H1 (cell line): ENCODE measurements at regions not wholly inside any gene's neighbourhood (a gene's known extent, or its start where the extent isn't known, plus 50 kb on each side); places are given as distances from the start of the nearest gene placed in this dataset.

Experiments used
- EZH2 ChIP-seq: fragments of 200-600 bp; sonication (generic); IDR thresholded peaks from 2 replicates; pipeline ENCODE4 v1.7.1; 2012; ENCODE audit warnings: low read depth, mild to moderate bottlenecking, moderate library complexity, low read length, inconsistent platforms; ENCODE audit not compliant: severe bottlenecking
- POLR2A ChIP-seq, 2 experiments: IDR thresholded peaks; 1 replicate in 1 of 2; 2 replicates in 1 of 2; pipeline ENCODE4 v1.6.1; 2011; ENCODE audit warnings: low read depth in 2 of 2, low read length in 2 of 2, mild to moderate bottlenecking in 2 of 2; ENCODE audit errors: control extremely low read depth in 1 of 2

GRCh38 chr13:62057286-62057685 is 641.6 kb upstream of the PCDH20 start:
- TF ChIP-seq POLR2A (IDR thresholded peaks at IDR 0.05; ENCODE audit: control extremely low read depth in 1 of 2, low read depth in 2 of 2, low read length in 2 of 2) (no peak), EZH2 (no peak)
